ENCODE measurements at regions not wholly inside any gene's neighbourhood (a gene's known extent, or its start where the extent isn't known, plus 50 kb on each side); places are given as distances from the start of the nearest gene placed in this dataset.

GRCh38 chr7:56256108-56256507, 139.9 kb upstream of the NUPR2 start:
- TF ChIP-seq EZH2phosphoT487 (IDR thresholded peaks at IDR 0.05) (no peak), CTCF (IDR thresholded peaks at IDR 0.05) (no peak)
